ENCODE measurements at regions not wholly inside any gene's neighbourhood (a gene's known extent, or its start where the extent isn't known, plus 50 kb on each side); places are given as distances from the start of the nearest gene placed in this dataset.

- Histone ChIP-seq H3K27ac (ENCODE audit: low read length) (no peak overlapping the region), H3K27me3 (replicated peaks in 1 of 2; ENCODE audit: control insufficient read depth in 2 of 2, extremely low read depth in 1 of 2, insufficient read depth in 2 of 2, low read length in 1 of 2) (no peaks in the 10 kb centered on the region), H3K9me3 (no peaks in the 10 kb centered on the region), H3K4me1 (ENCODE audit: control insufficient read depth in 1 of 2, extremely low read depth in 1 of 2, insufficient read depth in 2 of 2, low read length in 2 of 2) (no peaks in the 10 kb centered on the region), H3K36me3 (ENCODE audit: control insufficient read depth in 2 of 2, extremely low read depth in 1 of 2, insufficient read depth in 1 of 2, low read length in 1 of 2) (no peaks in the 10 kb centered on the region), H3K4me3 (ENCODE audit: control insufficient read depth in 1 of 2, extremely low read depth in 1 of 2, low read length in 1 of 2) (no peak overlapping the region)
- DNase-seq: no peak
- Mint-ChIP-seq H3K4me1 (no peaks in the 10 kb centered on the region), H3K4me3 (no peak overlapping the region), H3K9me3 (peaks cover 0 to 4% (median 0%) of the 10 kb centered on the region in 3 donors), H3K27ac (no peak overlapping the region), H3K36me3 (no peaks in the 10 kb centered on the region), H3K27me3 (peaks cover 2 to 19% of the 10 kb centered on the region in 2 donors)
- ChIA-PET POLR2A (no interaction called here), CTCF (no interaction called here)
- WGBS (ENCODE audit: insufficient coverage): 53% methylated on average over 2 of the region's 4 CpGs
- ATAC-seq (replicated peaks in 1 of 4): no peak
Measured at GRCh38 chrX:124994404-124994803, 325.3 kb upstream of the TEX13C start.

GRCh38 chrX:125003746-125004446 lies 315.8 kb upstream of the TEX13C start:
- H3K4me3 ChIP-seq (ENCODE audit: control insufficient read depth in 1 of 2, extremely low read depth in 1 of 2, low read length in 1 of 2): no peak overlapping the region
- ChIA-PET POLR2A (no interaction called here), CTCF (no interaction called here)
- no peaks in the 10 kb centered on the region for H3K4me1 ChIP-seq (ENCODE audit: control insufficient read depth in 1 of 2, extremely low read depth in 1 of 2, insufficient read depth in 2 of 2, low read length in 2 of 2)
- H3K27me3 ChIP-seq (replicated peaks in 1 of 2; ENCODE audit: control insufficient read depth in 2 of 2, extremely low read depth in 1 of 2, insufficient read depth in 2 of 2, low read length in 1 of 2): peaks cover 0 to 6% of the 10 kb centered on the region in 2 experiments
- H3K4me1 Mint-ChIP-seq: no peaks in the 10 kb centered on the region
- H3K9me3 ChIP-seq: no peaks in the 10 kb centered on the region
- H3K36me3 ChIP-seq (ENCODE audit: control insufficient read depth in 2 of 2, extremely low read depth in 1 of 2, insufficient read depth in 1 of 2, low read length in 1 of 2): no peaks in the 10 kb centered on the region
- WGBS (ENCODE audit: insufficient coverage): no CpG with 5 or more reads among the region's 7 CpGs
- no peak for DNase-seq
- no peak overlapping the region for H3K4me3 Mint-ChIP-seq
- no peak overlapping the region for H3K27ac ChIP-seq (ENCODE audit: low read length)
- no peak overlapping the region for H3K27ac Mint-ChIP-seq
- peaks cover 0 to 5% (median 0%) of the 10 kb centered on the region in 3 donors for H3K9me3 Mint-ChIP-seq
- no peaks in the 10 kb centered on the region for H3K36me3 Mint-ChIP-seq
- peaks cover 0 to 22% of the 10 kb centered on the region in 2 donors for H3K27me3 Mint-ChIP-seq
- no peak for ATAC-seq (replicated peaks in 1 of 4)

- Histone ChIP-seq H3K4me3 (ENCODE audit: control insufficient read depth in 1 of 2, extremely low read depth in 1 of 2, low read length in 1 of 2) (no peak overlapping the region), H3K4me1 (ENCODE audit: control insufficient read depth in 1 of 2, extremely low read depth in 1 of 2, insufficient read depth in 2 of 2, low read length in 2 of 2) (no peaks in the 10 kb centered on the region), H3K27ac (ENCODE audit: low read length) (no peak overlapping the region), H3K9me3 (no peaks in the 10 kb centered on the region), H3K27me3 (replicated peaks in 1 of 2; ENCODE audit: control insufficient read depth in 2 of 2, extremely low read depth in 1 of 2, insufficient read depth in 2 of 2, low read length in 1 of 2) (peaks cover 0 to 6% of the 10 kb centered on the region in 2 experiments), H3K36me3 (ENCODE audit: control insufficient read depth in 2 of 2, extremely low read depth in 1 of 2, insufficient read depth in 1 of 2, low read length in 1 of 2) (no peaks in the 10 kb centered on the region)
- Mint-ChIP-seq H3K4me1 (no peaks in the 10 kb centered on the region), H3K36me3 (no peaks in the 10 kb centered on the region), H3K27me3 (peaks cover 0 to 17% of the 10 kb centered on the region in 2 donors), H3K9me3 (peaks cover 0 to 5% (median 0%) of the 10 kb centered on the region in 3 donors), H3K4me3 (no peak overlapping the region), H3K27ac (no peak overlapping the region)
- DNase-seq (no peak), ATAC-seq (replicated peaks in 1 of 4) (no peak)
- POLR2A ChIA-PET: no interaction called here
- 67% methylated on average over 2 of the region's 2 CpGs for WGBS (ENCODE audit: insufficient coverage)
- CTCF ChIA-PET: no interaction called here
Measured at GRCh38 chrX:125004799-125005198, 314.9 kb upstream of the TEX13C start.

- Mint-ChIP-seq H3K4me1 (no peaks in the 10 kb centered on the region), H3K36me3 (no peaks in the 10 kb centered on the region), H3K4me3 (no peak overlapping the region), H3K9me3 (peaks cover 0 to 5% (median 0%) of the 10 kb centered on the region in 3 donors), H3K27me3 (peaks cover 2 to 20% of the 10 kb centered on the region in 2 donors), H3K27ac (no peak overlapping the region)
- 20% methylated on average over 1 of the region's 4 CpGs for WGBS (ENCODE audit: insufficient coverage)
- no peaks in the 10 kb centered on the region for H3K4me1 ChIP-seq (ENCODE audit: control insufficient read depth in 1 of 2, extremely low read depth in 1 of 2, insufficient read depth in 2 of 2, low read length in 2 of 2)
- H3K27ac ChIP-seq (ENCODE audit: low read length): no peak overlapping the region
- no peaks in the 10 kb centered on the region for H3K9me3 ChIP-seq
- ChIA-PET CTCF (no interaction called here), POLR2A (no interaction called here)
- H3K27me3 ChIP-seq (replicated peaks in 1 of 2; ENCODE audit: control insufficient read depth in 2 of 2, extremely low read depth in 1 of 2, insufficient read depth in 2 of 2, low read length in 1 of 2): peaks cover 0 to 6% of the 10 kb centered on the region in 2 experiments
- no peak overlapping the region for H3K4me3 ChIP-seq (ENCODE audit: control insufficient read depth in 1 of 2, extremely low read depth in 1 of 2, low read length in 1 of 2)
- ATAC-seq (replicated peaks in 1 of 4): no peak
- no peaks in the 10 kb centered on the region for H3K36me3 ChIP-seq (ENCODE audit: control insufficient read depth in 2 of 2, extremely low read depth in 1 of 2, insufficient read depth in 1 of 2, low read length in 1 of 2)
- DNase-seq: no peak
Measured at GRCh38 chrX:125005863-125006262, 313.8 kb upstream of the TEX13C start.

GRCh38 chrX:125006704-125007103 lies 313.0 kb upstream of the TEX13C start:
- ATAC-seq (replicated peaks in 1 of 4) (no peak), DNase-seq (no peak)
- H3K27ac Mint-ChIP-seq: no peak overlapping the region
- Histone ChIP-seq H3K4me1 (ENCODE audit: control insufficient read depth in 1 of 2, extremely low read depth in 1 of 2, insufficient read depth in 2 of 2, low read length in 2 of 2) (no peaks in the 10 kb centered on the region), H3K4me3 (ENCODE audit: control insufficient read depth in 1 of 2, extremely low read depth in 1 of 2, low read length in 1 of 2) (no peak overlapping the region), H3K27me3 (replicated peaks in 1 of 2; ENCODE audit: control insufficient read depth in 2 of 2, extremely low read depth in 1 of 2, insufficient read depth in 2 of 2, low read length in 1 of 2) (peaks cover 0 to 6% of the 10 kb centered on the region in 2 experiments), H3K9me3 (no peaks in the 10 kb centered on the region), H3K36me3 (ENCODE audit: control insufficient read depth in 2 of 2, extremely low read depth in 1 of 2, insufficient read depth in 1 of 2, low read length in 1 of 2) (no peaks in the 10 kb centered on the region), H3K27ac (ENCODE audit: low read length) (no peak overlapping the region)
- H3K36me3 Mint-ChIP-seq: no peaks in the 10 kb centered on the region
- ChIA-PET CTCF (no interaction called here), POLR2A (no interaction called here)
- peaks cover 0 to 5% (median 0%) of the 10 kb centered on the region in 3 donors for H3K9me3 Mint-ChIP-seq
- H3K4me1 Mint-ChIP-seq: no peaks in the 10 kb centered on the region
- H3K4me3 Mint-ChIP-seq: no peak overlapping the region
- no CpG with 5 or more reads among the region's 3 CpGs for WGBS (ENCODE audit: insufficient coverage)
- H3K27me3 Mint-ChIP-seq: peaks cover 2 to 20% of the 10 kb centered on the region in 2 donors

- Histone ChIP-seq H3K27me3 (replicated peaks in 1 of 2; ENCODE audit: control insufficient read depth in 2 of 2, extremely low read depth in 1 of 2, insufficient read depth in 2 of 2, low read length in 1 of 2) (no peaks in the 10 kb centered on the region), H3K36me3 (ENCODE audit: control insufficient read depth in 2 of 2, extremely low read depth in 1 of 2, insufficient read depth in 1 of 2, low read length in 1 of 2) (no peaks in the 10 kb centered on the region), H3K4me3 (ENCODE audit: control insufficient read depth in 1 of 2, extremely low read depth in 1 of 2, low read length in 1 of 2) (no peak overlapping the region), H3K27ac (ENCODE audit: low read length) (no peak overlapping the region), H3K9me3 (no peaks in the 10 kb centered on the region), H3K4me1 (ENCODE audit: control insufficient read depth in 1 of 2, extremely low read depth in 1 of 2, insufficient read depth in 2 of 2, low read length in 2 of 2) (no peaks in the 10 kb centered on the region)
- no peaks in the 10 kb centered on the region for H3K36me3 Mint-ChIP-seq
- ChIA-PET CTCF (no interaction called here), POLR2A (no interaction called here)
- H3K27me3 Mint-ChIP-seq: peaks cover 2 to 12% of the 10 kb centered on the region in 2 donors
- DNase-seq: no peak
- no CpG with 5 or more reads among the region's 3 CpGs for WGBS (ENCODE audit: insufficient coverage)
- no peak overlapping the region for H3K27ac Mint-ChIP-seq
- ATAC-seq (replicated peaks in 1 of 4): no peak
- no peaks in the 10 kb centered on the region for H3K4me1 Mint-ChIP-seq
- H3K4me3 Mint-ChIP-seq: no peak overlapping the region
- peaks cover 0 to 5% (median 0%) of the 10 kb centered on the region in 3 donors for H3K9me3 Mint-ChIP-seq
Measured at GRCh38 chrX:125012585-125012984, 307.1 kb upstream of the TEX13C start.

GRCh38 chrX:125029131-125029530 lies 290.5 kb upstream of the TEX13C start:
- no peaks in the 10 kb centered on the region for H3K9me3 Mint-ChIP-seq
- WGBS (ENCODE audit: insufficient coverage): no CpG with 5 or more reads among the region's 3 CpGs
- Histone ChIP-seq H3K36me3 (ENCODE audit: control insufficient read depth in 2 of 2, extremely low read depth in 1 of 2, insufficient read depth in 1 of 2, low read length in 1 of 2) (no peaks in the 10 kb centered on the region), H3K27ac (ENCODE audit: low read length) (no peak overlapping the region), H3K9me3 (no peaks in the 10 kb centered on the region), H3K4me3 (ENCODE audit: control insufficient read depth in 1 of 2, extremely low read depth in 1 of 2, low read length in 1 of 2) (no peak overlapping the region), H3K4me1 (ENCODE audit: control insufficient read depth in 1 of 2, extremely low read depth in 1 of 2, insufficient read depth in 2 of 2, low read length in 2 of 2) (peaks cover 0 to 2% of the 10 kb centered on the region in 2 experiments), H3K27me3 (replicated peaks in 1 of 2; ENCODE audit: control insufficient read depth in 2 of 2, extremely low read depth in 1 of 2, insufficient read depth in 2 of 2, low read length in 1 of 2) (no peaks in the 10 kb centered on the region)
- no peak for ATAC-seq (replicated peaks in 1 of 4)
- no peak for DNase-seq
- no peak overlapping the region for H3K4me3 Mint-ChIP-seq
- CTCF ChIA-PET: no interaction called here
- POLR2A ChIA-PET: no interaction called here
- H3K27ac Mint-ChIP-seq: no peak overlapping the region
- H3K27me3 Mint-ChIP-seq: peaks cover 0 to 8% of the 10 kb centered on the region in 2 donors
- no peaks in the 10 kb centered on the region for H3K4me1 Mint-ChIP-seq
- no peaks in the 10 kb centered on the region for H3K36me3 Mint-ChIP-seq
